CD4-positive, alpha-beta T cell treated with Interleukin-1 beta for 1 hour (primary cell): ENCODE measurements at regions not wholly inside any gene's neighbourhood (a gene's known extent, or its start where the extent isn't known, plus 50 kb on each side); places are given as distances from the start of the nearest gene placed in this dataset.
"Not testable (repeated sequence)": the region's sequence is repeated elsewhere in the genome, so short reads cannot be mapped to it uniquely, and the experiment has no call there.

ENCODE experiments used
- DNase-seq, 2 donors: peaks; one replicate each; pipeline ENCODE4 v3.0.0-alpha.2; 2020 to 2022

- no peak for DNase-seq
Observed at GRCh38 chr3:117011687-117012250, 302.2 kb downstream of the TUSC7 start.

GRCh38 chr3:117016378-117016777 is 306.8 kb downstream of the TUSC7 start:
- DNase-seq, result no peak

GRCh38 chr3:117017135-117017894 is 307.7 kb downstream of the TUSC7 start:
- DNase-seq, result no peak

DNA sequence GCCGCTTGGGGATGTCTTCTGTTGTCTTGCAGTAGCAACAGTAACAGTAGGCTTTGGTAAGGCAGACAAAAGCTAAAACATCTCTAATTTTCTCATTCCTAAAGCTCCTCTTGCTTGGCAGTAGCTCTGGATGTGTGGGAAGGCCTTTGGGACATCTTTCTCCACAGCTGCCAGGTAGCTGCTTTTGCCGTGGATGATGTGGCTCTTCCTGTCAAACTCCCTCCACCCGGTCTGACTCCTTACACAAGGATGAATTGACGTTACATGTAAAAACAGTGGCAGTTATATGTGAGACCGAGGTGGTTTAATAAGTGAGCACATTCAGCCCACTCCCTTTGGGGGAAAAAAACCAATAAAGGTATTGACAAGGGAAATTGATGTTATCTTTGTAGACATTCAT is 309.1 kb downstream of the TUSC7 start:
- no peak for DNase-seq

DNA sequence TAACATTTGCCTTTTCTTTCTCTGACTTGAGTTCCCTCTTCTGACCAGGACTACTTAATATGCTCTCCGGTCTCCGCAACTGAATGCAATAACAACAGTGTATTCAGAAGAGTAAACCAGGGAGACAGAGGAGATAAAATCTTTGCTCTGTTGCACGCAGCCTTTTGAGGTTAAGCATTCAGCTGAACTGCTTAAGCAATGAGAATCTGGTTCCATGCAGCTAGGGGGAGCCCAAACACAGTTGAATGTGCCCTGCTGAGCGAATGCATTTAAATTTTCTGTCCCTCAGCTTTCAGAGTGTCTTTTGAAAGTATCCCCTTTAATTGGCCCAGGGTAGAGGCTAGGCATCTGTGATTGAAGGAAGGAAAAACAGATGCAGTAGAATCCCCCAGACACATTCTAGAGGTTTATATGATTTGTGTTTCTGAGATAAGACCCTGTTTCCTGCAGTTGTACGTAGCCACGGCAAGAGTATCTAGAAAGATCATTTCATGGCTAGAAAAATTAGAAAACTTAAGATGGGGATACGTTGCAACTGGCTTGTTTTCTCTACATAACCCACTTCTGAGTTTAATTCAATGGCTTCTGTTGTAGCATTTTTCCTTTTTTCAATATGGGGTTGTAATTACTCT is 309.6 kb downstream of the TUSC7 start:
- DNase-seq, result peak; percentile 6 to 26

DNA sequence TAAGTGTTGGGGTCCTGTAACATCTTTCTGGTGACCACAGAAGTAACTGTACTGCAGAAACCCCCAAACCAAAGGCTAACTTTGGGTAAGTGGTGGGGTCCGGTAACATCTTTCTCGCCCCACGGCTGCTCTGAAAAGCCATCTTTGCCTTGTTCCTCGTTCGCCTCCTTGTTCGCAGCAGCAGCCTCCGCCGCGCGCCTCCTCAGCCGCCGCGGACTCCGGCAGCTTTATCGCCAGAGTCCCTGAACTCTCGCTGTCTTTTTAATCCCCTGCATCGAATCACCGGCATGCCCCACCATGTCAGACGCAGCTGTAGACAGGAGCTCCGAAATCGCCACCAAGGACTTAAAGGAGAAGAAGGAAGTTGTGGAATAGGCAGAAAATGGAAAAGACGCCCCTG is 316.8 kb downstream of the TUSC7 start:
- no peak for DNase-seq

DNA sequence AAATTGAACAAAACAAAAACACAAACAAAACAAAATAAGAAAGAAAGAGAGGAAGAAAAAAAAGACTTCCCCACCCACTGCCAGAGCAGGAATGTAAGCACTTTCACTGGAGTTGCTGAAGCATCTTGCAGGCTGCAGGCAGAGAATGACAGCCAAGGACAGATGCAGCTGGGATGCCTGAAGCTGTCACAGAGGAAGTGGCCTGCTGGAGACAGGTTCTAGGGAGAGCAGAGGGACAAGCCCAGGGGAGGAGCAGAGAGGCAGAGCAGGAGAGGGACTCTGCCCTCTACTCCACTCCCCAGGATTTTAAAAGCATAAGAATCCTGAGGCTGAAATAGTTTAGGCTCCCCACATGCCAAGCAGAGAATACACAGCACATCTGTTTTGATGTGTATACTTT is 326.2 kb downstream of the TUSC7 start:
- no peak for DNase-seq

DNA sequence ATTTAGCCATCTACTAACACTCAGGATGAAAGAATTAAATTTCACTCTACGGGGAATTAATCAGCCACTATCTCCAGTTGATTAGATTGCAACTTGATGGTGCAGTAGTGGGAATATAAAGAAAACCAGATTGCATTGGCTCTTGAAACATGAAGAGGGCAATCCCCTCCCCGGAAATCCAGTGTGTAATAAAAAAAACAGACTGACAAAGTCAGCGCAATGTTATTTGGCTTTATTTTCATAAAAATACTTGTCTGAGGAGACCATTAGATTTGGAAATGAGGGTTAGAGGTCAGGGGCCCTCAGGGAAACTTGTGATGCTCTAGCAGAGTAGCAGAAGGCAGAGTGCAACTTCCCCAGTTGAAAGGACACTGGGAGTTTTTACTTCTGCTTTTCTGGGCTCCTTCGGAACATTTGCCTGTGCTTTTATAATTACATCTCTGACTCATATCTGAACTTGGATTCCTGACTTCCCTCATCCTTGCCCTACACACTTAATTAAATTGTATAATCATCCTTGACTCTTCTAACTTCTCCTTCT is 326.8 kb downstream of the TUSC7 start:
- peak; percentile 6 to 47 for DNase-seq

DNA sequence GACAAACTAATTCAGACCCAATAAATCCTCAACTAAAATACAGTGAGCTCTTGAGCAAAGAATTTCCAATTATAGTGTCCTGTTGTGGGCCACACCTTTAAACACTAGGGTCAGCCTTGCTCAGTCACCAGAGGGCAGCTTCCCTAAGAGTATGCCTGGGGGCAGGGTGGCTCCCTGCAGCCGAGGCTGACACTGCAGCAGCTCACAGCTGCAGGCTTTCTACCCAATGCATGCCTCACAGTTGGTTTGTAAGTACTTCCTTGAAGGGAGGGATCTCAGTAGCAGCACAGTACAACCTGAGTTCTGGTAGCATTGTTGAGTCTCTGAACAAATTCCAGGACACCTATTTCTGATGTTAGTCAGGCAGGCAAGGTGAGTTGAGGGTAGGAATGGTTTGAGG is 335.6 kb downstream of the TUSC7 start:
- no peak for DNase-seq

- no peak for DNase-seq
Observed at GRCh38 chr3:117047951-117048705, 338.5 kb downstream of the TUSC7 start.

GRCh38 chr3:117052395-117052794 is 342.8 kb downstream of the TUSC7 start:
- no peak for DNase-seq

- no peak for DNase-seq
Observed at GRCh38 chr3:117054556-117054955, 345.0 kb downstream of the TUSC7 start.

GRCh38 chr3:117056946-117057345 is 347.4 kb downstream of the TUSC7 start:
- not testable (repeated sequence) for DNase-seq

DNA sequence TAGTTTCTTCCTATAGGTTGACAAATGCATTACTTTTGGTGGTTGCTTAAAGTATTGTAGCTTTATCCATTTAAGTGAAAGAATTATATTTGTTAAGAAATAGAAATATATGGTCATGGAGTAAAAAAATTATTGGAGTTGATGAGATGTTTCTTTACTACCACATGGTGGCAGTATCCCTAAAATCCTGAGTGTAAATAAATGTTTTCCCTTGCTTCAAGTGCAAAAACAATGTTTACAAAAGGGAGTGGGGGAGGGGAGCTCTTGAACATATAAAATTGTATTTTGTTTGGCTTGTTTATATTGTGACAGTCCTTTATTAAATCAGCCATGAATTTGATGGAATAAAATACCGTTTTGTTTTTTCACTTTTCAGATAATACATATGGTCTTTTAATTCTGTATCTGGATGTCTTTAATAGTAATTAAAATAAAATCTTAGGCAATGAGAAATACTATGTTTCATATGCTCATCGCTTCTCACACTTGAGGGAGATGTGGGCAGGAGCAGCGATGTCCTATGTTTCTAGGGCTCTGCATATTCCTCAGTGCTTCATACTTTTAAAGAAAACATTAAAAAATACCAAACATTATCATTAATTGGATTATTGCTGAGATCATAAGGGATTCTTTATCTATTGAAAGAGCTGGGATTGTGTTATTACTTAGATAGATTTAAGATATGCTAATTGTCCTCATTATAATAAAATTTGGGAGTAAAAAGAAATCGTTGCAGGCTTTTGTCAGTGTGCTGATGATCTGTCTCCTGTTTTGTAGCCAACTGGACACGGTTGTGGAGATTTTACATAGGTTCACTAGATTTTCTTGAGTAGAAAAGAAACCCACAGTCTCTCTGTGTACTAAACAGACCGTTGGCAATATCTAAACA is 349.7 kb downstream of the TUSC7 start:
- no peak for DNase-seq

DNA sequence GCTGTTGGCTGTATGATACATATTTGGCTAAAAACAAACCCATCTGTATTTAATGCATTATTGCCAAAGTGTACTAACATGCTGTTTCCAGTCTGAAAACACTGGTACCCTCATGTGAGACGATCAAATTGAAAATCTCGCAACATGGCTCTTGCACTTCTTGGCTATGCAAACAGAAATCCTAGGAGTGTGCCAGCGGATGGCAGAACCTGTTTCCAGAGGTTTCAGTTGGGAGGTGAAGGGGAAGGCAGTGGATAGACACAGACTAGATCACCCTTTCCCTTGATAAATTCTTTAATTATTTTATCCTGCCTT is 350.3 kb downstream of the TUSC7 start:
- DNase-seq, result no peak

DNA sequence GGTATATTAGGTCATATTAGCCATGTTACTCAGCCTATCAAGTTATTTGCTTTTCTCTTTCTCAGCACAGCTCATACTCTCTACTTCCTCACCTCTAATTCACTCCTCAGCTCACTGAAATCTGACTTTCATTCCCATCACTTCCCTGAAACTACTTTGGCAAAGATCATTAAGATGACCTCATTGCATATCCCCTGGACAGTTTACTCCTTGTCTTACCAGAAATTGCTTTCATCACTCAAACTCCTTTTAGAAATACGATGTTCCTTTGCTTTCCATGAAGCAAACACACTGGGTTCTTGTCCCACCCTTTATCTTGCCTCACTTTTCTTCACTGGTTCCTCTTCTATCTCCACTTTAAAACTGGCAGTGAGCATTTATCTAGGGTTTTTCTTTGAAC is 354.4 kb downstream of the TUSC7 start:
- DNase-seq, result no peak

GRCh38 chr3:117068301-117068700 is 358.7 kb downstream of the TUSC7 start:
- no peak for DNase-seq

DNA sequence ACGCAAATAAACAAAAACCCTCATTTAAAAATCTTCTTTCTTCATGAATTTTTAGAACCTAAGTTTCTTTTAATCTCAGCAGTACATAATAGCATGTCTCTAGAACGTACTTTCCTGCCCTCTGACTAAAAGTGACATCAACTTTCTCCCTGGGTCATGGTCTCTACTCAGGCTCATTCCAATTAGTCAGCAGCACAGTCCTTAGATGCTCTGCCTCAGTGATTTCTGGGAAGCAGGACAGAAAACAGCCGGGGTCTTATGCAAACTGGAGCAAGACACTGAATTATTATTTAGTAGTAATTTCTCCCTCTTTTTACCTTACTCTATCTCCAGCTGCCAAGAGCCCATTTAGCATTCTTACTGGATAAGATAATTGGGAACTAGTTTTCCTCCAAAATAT is 365.2 kb downstream of the TUSC7 start:
- DNase-seq, result no peak

- DNase-seq, result no peak
Observed at GRCh38 chr3:117079997-117080396, 370.4 kb downstream of the TUSC7 start.

DNA sequence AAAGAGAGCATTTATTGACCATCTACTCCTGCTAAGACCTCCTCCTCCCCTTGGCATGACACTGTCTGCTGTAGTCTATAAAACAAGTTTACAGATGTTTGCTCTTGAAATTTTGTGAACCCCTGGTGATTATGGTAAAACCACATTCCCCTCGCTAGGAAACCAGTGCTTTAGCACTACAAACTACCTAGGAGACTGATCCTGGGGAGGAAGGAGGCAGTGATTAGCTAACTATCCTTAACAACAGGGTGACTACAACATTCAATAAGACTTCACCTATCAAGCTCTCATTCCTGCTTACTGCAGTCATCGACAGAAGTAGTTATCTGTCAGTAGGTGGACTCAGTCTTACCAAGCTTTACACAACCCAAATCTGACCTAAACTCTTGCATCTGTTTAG is 371.3 kb downstream of the TUSC7 start:
- no peak for DNase-seq

DNA sequence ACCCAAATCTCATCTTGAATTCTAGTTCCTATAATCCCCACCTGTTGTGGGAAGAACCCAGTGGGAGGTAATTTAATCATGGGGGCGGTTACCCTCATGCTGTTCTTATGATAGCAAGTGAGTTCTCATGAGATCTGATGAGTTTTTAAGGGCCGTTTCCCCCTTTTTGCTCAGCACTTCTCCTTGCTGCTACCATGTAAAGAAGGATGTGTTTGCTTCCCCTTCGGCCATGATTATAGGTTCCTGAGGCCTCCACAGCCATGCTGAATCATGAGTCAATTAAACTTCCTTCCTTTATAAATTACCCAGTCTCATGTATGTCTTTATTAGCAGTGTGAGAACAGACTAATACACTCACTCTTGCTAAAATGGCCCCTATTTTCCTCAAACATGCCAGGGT is 374.7 kb downstream of the TUSC7 start:
- DNase-seq, result peak in 1 of 2 donors; percentile 13

DNA sequence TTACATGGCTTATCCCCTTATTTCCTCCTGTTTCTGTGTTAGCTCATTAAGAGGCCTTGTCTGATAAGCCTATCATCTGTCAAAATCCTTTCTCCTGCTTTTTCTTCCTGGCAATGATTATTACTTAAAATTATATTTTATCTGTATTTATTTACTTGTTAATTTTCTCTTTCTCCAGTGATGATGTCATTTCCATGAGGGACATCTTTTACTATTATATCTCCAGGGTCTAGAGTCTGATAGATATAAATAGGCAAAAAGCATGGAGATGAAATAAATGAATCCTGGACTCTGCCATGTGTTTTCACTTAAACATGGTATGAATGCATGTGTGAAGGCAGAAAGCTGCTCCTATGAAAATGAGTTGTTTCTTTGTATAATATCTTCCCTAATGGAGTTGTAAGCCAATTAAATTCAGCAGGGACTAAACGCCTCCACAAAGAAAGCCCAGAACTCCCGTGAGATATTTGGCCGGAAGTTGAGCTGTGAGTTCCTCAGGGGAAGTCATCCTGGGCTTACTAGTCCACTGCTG is 375.2 kb downstream of the TUSC7 start:
- DNase-seq, result no peak
